ENCODE measurements at regions not wholly inside any gene's neighbourhood (a gene's known extent, or its start where the extent isn't known, plus 50 kb on each side); places are given as distances from the start of the nearest gene placed in this dataset.

GRCh38 chr5:45062044-45062443 lies 253.3 kb downstream of the MRPS30 start:
- Histone ChIP-seq H3K27ac (no peak overlapping the region), H3K27me3 (no peaks in the 10 kb centered on the region), H3K4me1 (no peaks in the 10 kb centered on the region), H3K36me3 (no peaks in the 10 kb centered on the region), H3K4me3 (replicated peaks in 1 of 3) (no peak overlapping the region), H3K9me3 (no peaks in the 10 kb centered on the region)
- no peak for TF ChIP-seq POLR2A (IDR thresholded peaks at IDR 0.05)
- TF ChIP-seq, protein P1, sequence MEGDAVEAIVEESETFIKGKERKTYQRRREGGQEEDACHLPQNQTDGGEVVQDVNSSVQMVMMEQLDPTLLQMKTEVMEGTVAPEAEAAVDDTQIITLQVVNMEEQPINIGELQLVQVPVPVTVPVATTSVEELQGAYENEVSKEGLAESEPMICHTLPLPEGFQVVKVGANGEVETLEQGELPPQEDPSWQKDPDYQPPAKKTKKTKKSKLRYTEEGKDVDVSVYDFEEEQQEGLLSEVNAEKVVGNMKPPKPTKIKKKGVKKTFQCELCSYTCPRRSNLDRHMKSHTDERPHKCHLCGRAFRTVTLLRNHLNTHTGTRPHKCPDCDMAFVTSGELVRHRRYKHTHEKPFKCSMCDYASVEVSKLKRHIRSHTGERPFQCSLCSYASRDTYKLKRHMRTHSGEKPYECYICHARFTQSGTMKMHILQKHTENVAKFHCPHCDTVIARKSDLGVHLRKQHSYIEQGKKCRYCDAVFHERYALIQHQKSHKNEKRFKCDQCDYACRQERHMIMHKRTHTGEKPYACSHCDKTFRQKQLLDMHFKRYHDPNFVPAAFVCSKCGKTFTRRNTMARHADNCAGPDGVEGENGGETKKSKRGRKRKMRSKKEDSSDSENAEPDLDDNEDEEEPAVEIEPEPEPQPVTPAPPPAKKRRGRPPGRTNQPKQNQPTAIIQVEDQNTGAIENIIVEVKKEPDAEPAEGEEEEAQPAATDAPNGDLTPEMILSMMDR (IDR thresholded peaks at IDR 0.05): no peak
- DNase-seq: no peak
- intact Hi-C loops (cut with DNase I): no loop called here

GRCh38 chr5:45081082-45081481 lies 272.3 kb downstream of the MRPS30 start:
- Histone ChIP-seq H3K4me1 (no peaks in the 10 kb centered on the region), H3K27me3 (no peaks in the 10 kb centered on the region), H3K4me3 (replicated peaks in 1 of 3) (no peak overlapping the region), H3K36me3 (no peaks in the 10 kb centered on the region), H3K9me3 (no peaks in the 10 kb centered on the region), H3K27ac (no peak overlapping the region)
- WGBS, 2 donors: 85 to 86% methylated on average over 2 of the region's 2 CpGs
- intact Hi-C loops (cut with DNase I): no loop called here
- no peak for DNase-seq
- TF ChIP-seq, protein P1 (IDR thresholded peaks at IDR 0.05): no peak
- TF ChIP-seq POLR2A (IDR thresholded peaks at IDR 0.05): no peak

DNA sequence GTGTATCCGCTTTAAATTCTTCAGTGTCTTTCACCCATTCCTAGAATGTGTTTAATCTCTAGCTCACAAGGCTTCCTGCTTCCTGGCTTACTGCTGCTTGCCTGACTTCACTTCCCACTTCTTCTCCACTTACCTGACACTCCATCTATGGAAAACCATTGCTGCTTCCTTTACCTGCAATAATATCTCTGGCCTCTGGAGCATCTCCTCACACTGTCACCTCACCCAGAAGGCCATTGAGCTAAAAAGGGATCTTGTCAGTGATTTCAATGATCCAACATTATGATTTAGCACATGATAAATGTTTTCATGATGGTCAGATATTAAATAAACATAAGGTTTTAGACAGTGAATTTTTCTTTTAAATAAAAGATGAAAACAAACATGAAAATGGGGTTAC lies 281.1 kb downstream of the MRPS30 start:
- Histone ChIP-seq H3K27ac (no peak overlapping the region), H3K36me3 (no peaks in the 10 kb centered on the region), H3K4me3 (replicated peaks in 1 of 3) (no peak overlapping the region), H3K9me3 (no peaks in the 10 kb centered on the region), H3K4me1 (no peaks in the 10 kb centered on the region), H3K27me3 (no peaks in the 10 kb centered on the region)
- DNase-seq: no peak
- no peak for TF ChIP-seq POLR2A (IDR thresholded peaks at IDR 0.05)
- TF ChIP-seq, protein P1 (IDR thresholded peaks at IDR 0.05): no peak
- WGBS, 2 donors: 84 to 88% methylated on average over 1 of the region's 1 CpG
- intact Hi-C loops (cut with DNase I): no loop called here

GRCh38 chr5:45093377-45093776 lies 284.6 kb downstream of the MRPS30 start:
- WGBS, 2 donors: 54 to 60% methylated on average over 1 of the region's 1 CpG
- Histone ChIP-seq H3K27ac (no peak overlapping the region), H3K4me1 (no peaks in the 10 kb centered on the region), H3K4me3 (replicated peaks in 1 of 3) (no peak overlapping the region), H3K36me3 (no peaks in the 10 kb centered on the region), H3K27me3 (no peaks in the 10 kb centered on the region), H3K9me3 (no peaks in the 10 kb centered on the region)
- DNase-seq: peak in 1 of 2 donors; percentile 2
- intact Hi-C loops (cut with DNase I): no loop called here
- TF ChIP-seq POLR2A (IDR thresholded peaks at IDR 0.05): no peak
- TF ChIP-seq, protein P1 (IDR thresholded peaks at IDR 0.05): no peak

- Histone ChIP-seq H3K4me1 (no peaks in the 10 kb centered on the region), H3K9me3 (no peaks in the 10 kb centered on the region), H3K36me3 (no peaks in the 10 kb centered on the region), H3K27ac (no peak overlapping the region), H3K27me3 (no peaks in the 10 kb centered on the region), H3K4me3 (replicated peaks in 1 of 3) (no peak overlapping the region)
- 59 to 67% methylated on average over 4 of the region's 4 CpGs for WGBS, 2 donors
- intact Hi-C loops (cut with DNase I): no loop called here
- DNase-seq: no peak
- no peak for TF ChIP-seq POLR2A (IDR thresholded peaks at IDR 0.05)
- TF ChIP-seq, protein P1 (IDR thresholded peaks at IDR 0.05): no peak
Observed at GRCh38 chr5:45094876-45095440, 286.2 kb downstream of the MRPS30 start.
